GM13977 (cell line): ENCODE measurements at regions not wholly inside any gene's neighbourhood (a gene's known extent, or its start where the extent isn't known, plus 50 kb on each side); places are given as distances from the start of the nearest gene placed in this dataset.
"Not testable (repeated sequence)": the region's sequence is repeated elsewhere in the genome, so short reads cannot be mapped to it uniquely, and the experiment has no call there.

Experiments used
- DNase-seq: peaks from one replicate; pipeline ENCODE4 v3.0.0; 2012; ENCODE audit warnings: low spot score
- CTCF ChIP-seq: IDR thresholded peaks from 2 replicates; pipeline ENCODE4 v1.5.1; 2012; ENCODE audit warnings: mild to moderate bottlenecking, control low read depth; ENCODE audit not compliant: insufficient read depth; ENCODE audit errors: extremely low read depth, missing control alignments
- in situ Hi-C: fragments of 300-500 bp; cut with MboI; formaldehyde crosslinking; loops from one replicate; pipeline ENCODE4 v1.12.0; 2022; ENCODE audit warnings: low sequenced_read_pairs, low pct_unique_long_range_greater_than_20kb, mixed read lengths, inconsistent platforms; ENCODE audit not compliant: unreplicated experiment

- TF ChIP-seq CTCF = no peak
- no peak for DNase-seq
- in situ Hi-C loops = no loop called here
These were observed 129.3 kb upstream of the LMNTD1 start for GRCh38 chr12:25682421-25682820.

- no peak for DNase-seq
- in situ Hi-C loops = no loop called here
- no peak for TF ChIP-seq CTCF
These were observed 131.0 kb upstream of the LMNTD1 start for GRCh38 chr12:25684070-25684469.

- in situ Hi-C loops = no loop called here
- no peak for DNase-seq
- no peak for TF ChIP-seq CTCF
These were observed 133.3 kb upstream of the LMNTD1 start for GRCh38 chr12:25686351-25686750.

GRCh38 chr12:25687226-25687625 lies 134.1 kb upstream of the LMNTD1 start:
- no peak for TF ChIP-seq CTCF
- in situ Hi-C loops = no loop called here
- DNase-seq = no peak

GRCh38 chr12:25688851-25689250 lies 135.8 kb upstream of the LMNTD1 start:
- DNase-seq, in situ Hi-C loops: not testable (repeated sequence)

- TF ChIP-seq CTCF = no peak
- in situ Hi-C loops = no loop called here
- no peak for DNase-seq
These were observed 137.0 kb upstream of the LMNTD1 start for GRCh38 chr12:25689996-25690501.

GRCh38 chr12:25690996-25691864 lies 138.1 kb upstream of the LMNTD1 start:
- no peak for DNase-seq
- no peak for TF ChIP-seq CTCF
- in situ Hi-C loops = no loop called here
